Lower lobe of right lung (tissue), 2 donors: ENCODE measurements at regions not wholly inside any gene's neighbourhood (a gene's known extent, or its start where the extent isn't known, plus 50 kb on each side); places are given as distances from the start of the nearest gene placed in this dataset.

Experiments used
- ATAC-seq, 2 donors: fragments of 200-7000 bp; cut with Tn5 transposase; one replicate each; pipeline ENCODE4 v1.9.1; 2020 to 2022; ENCODE audit warnings: mild to moderate bottlenecking in 2 of 2, moderate library complexity in 2 of 2
- DNase-seq: peaks from one replicate; pipeline ENCODE4 v3.0.0-alpha.2; 2020
- H3K27ac ChIP-seq: fragments of 200-600 bp; one replicate; pipeline ENCODE4 v1.8.0; 2022
- H3K27me3 ChIP-seq: fragments of 200-600 bp; one replicate; pipeline ENCODE4 v1.8.0; 2022; ENCODE audit warnings: low read depth
- H3K36me3 ChIP-seq: fragments of 200-600 bp; one replicate; pipeline ENCODE4 v1.8.0; 2022; ENCODE audit warnings: mild to moderate bottlenecking
- H3K4me1 ChIP-seq: fragments of 200-600 bp; one replicate; pipeline ENCODE4 v1.8.0; 2022
- H3K4me3 ChIP-seq: fragments of 200-600 bp; one replicate; pipeline ENCODE4 v1.8.0; 2022; ENCODE audit warnings: mild to moderate bottlenecking
- H3K9me3 ChIP-seq: fragments of 200-600 bp; one replicate; pipeline ENCODE4 v1.8.0; 2022
- intact Hi-C: fragments of 100-400 bp; cut with DNase I; formaldehyde crosslinking; loops from one replicate; pipeline ENCODE4 v1.11.0; 2022
- TF ChIP-seq, protein P1 (sequence below): fragments of 200-600 bp; IDR thresholded peaks from one replicate; pipeline ENCODE4 v1.8.0; 2022; ENCODE audit warnings: antibody characterized with exemption, mild to moderate bottlenecking
- donor health status: DM: no; HTN: yes; CAD: no; lungs with severe emphysema.

DNA sequence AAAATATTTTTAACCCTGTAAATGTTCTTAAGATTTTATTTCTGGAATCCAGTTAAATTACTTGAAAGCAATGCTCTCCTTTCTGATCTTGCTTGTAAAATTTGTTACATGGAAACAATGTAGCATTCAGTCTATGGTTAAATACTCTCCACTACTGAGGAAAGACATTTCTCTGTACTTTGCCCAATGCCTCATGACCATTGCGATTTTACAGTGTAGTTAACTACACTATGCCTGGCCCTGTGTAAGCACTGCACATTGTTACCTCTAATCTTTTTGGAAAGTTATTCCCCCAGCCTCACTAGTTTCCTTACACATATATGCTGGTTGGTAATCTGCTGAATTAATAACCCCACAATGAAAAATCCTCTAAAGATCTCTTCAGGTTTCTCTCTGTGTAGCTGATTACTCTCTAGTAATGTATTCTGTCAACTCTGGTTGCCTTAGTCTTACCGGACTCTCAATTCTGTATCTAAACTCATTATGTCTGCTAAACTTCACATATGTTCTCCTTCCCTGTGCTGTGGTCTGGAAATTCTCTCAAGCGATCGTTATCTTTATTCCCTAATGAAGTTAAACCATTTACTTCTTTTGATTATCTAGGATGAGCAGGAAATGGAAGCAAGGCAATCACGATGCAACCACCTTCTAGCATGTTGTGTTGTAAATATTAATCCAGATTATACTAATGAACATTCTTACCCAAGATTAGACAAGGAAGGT is 58.7 kb upstream of the TMEM106B start:
- TF ChIP-seq, protein P1, sequence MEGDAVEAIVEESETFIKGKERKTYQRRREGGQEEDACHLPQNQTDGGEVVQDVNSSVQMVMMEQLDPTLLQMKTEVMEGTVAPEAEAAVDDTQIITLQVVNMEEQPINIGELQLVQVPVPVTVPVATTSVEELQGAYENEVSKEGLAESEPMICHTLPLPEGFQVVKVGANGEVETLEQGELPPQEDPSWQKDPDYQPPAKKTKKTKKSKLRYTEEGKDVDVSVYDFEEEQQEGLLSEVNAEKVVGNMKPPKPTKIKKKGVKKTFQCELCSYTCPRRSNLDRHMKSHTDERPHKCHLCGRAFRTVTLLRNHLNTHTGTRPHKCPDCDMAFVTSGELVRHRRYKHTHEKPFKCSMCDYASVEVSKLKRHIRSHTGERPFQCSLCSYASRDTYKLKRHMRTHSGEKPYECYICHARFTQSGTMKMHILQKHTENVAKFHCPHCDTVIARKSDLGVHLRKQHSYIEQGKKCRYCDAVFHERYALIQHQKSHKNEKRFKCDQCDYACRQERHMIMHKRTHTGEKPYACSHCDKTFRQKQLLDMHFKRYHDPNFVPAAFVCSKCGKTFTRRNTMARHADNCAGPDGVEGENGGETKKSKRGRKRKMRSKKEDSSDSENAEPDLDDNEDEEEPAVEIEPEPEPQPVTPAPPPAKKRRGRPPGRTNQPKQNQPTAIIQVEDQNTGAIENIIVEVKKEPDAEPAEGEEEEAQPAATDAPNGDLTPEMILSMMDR: no peak
- Histone ChIP-seq H3K4me1 (no peaks in the 10 kb centered on the region), H3K27me3 (no peaks in the 10 kb centered on the region), H3K36me3 (no peaks in the 10 kb centered on the region), H3K9me3 (no peaks in the 10 kb centered on the region), H3K4me3 (no peak overlapping the region), H3K27ac (no peak overlapping the region)
- no peak for DNase-seq
- ATAC-seq: no peak
- intact Hi-C loops: no loop called here

DNA sequence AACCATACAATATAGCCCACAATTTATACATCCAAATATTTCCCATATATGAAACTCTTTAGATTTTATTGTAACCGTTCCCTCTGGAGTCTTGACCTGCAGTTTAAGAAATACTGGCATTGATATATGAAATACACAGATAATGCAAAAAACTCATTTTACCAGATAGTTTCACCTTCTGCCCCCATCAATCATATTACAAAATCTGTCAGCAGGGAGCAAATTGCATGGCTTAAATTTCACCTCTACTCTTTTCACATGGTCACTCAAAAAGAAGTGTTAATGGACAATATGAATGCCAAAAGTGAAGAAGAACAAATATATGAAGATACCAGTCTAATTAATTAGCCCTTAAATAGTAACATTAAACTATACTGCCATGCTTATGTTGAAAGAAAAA is 57.0 kb upstream of the TMEM106B start:
- no peaks in the 10 kb centered on the region for H3K36me3 ChIP-seq
- intact Hi-C loops: no loop called here
- ATAC-seq (no peak), DNase-seq (no peak)
- H3K9me3 ChIP-seq: no peaks in the 10 kb centered on the region
- TF ChIP-seq, protein P1: no peak
- no peaks in the 10 kb centered on the region for H3K27me3 ChIP-seq
- no peaks in the 10 kb centered on the region for H3K4me1 ChIP-seq
- no peak overlapping the region for H3K4me3 ChIP-seq
- no peak overlapping the region for H3K27ac ChIP-seq

DNA sequence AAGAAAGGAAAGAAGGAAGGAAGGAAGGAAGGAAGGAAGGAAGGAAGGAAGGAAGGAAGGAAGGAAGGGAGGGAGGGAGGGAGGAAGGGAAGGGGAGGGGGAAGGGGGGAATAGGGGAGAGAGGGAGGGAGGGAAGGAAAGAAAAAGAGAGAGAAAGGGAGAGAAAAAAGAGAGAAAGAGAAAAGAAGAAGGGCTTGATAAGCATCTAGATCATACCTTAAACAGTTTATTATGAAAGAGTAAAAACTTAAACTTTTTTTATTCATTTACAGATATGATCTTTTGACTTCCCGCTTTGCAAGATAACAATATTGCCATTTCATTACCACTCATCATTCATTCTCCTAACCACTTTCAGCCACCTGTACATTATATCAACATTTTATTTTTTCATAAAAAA is 53.6 kb upstream of the TMEM106B start:
- Histone ChIP-seq H3K9me3 (no peaks in the 10 kb centered on the region), H3K27me3 (no peaks in the 10 kb centered on the region), H3K27ac (no peak overlapping the region), H3K36me3 (no peaks in the 10 kb centered on the region), H3K4me1 (no peaks in the 10 kb centered on the region), H3K4me3 (no peak overlapping the region)
- ATAC-seq (no peak), DNase-seq (no peak)
- intact Hi-C loops: no loop called here
- TF ChIP-seq, protein P1: no peak

DNA sequence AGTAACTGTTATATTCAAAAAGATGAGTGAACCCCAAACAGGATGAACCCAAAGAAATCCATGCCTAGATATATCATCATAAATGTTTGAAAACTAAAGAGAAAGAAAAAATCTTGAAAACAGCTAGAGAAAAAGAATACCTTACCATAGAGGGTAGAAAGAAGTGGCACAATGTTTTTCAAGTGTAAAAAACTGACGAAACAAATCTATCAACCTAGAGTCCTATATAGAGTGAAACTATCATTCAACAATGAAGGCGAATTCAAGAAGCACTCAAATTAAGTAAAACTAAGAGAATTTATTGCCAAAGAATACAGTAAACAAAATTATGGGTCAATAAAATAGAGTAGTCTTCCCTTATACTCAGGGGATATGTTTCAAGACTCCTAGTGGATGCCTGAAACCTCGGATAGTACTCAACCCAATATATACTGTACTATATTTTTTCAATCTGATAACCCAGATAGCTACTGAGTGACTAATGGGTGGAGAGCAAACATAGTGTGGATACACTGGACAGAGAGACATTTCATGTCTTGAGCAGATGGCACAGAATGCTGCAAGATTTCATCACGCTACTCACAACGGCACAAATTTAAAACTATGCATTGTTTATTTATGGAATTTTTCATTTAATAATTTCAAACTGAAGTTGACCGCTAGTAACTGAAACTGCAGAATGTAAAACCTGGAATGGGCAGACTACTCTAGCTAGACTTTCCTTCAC is 52.6 kb upstream of the TMEM106B start:
- Histone ChIP-seq H3K9me3 (no peaks in the 10 kb centered on the region), H3K27ac (no peak overlapping the region), H3K36me3 (no peaks in the 10 kb centered on the region), H3K27me3 (no peaks in the 10 kb centered on the region), H3K4me3 (no peak overlapping the region), H3K4me1 (no peaks in the 10 kb centered on the region)
- TF ChIP-seq, protein P1: no peak
- no peak for DNase-seq
- intact Hi-C loops: no loop called here
- no peak for ATAC-seq

DNA sequence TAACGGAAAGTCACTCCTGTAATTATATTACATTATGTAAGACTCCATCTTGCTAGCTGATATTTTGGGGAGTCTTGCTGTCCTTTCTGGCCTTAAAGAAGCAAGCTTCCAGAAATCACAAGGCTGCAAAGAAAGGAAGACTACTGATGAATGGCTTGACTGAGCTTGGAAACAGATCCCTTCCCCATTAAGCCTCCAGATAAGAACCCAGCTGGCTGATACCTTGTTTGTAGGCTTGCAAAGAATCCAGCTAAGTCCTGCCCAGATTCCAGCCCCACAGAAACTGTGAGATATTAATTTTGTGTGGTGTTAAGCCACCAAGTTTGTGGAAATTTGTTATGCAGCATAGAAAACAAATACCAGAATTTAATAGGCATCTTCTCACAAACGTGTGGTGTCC is 49.9 kb upstream of the TMEM106B start:
- intact Hi-C loops: no loop called here

More for the DNA sequence above, 49.9 kb upstream of the TMEM106B start:
- TF ChIP-seq, protein P1: no peak
- no peaks in the 10 kb centered on the region for H3K27me3 ChIP-seq
- no peaks in the 10 kb centered on the region for H3K4me1 ChIP-seq
- H3K9me3 ChIP-seq: no peaks in the 10 kb centered on the region
- DNase-seq (no peak), ATAC-seq (no peak)
- no peak overlapping the region for H3K27ac ChIP-seq
- no peak overlapping the region for H3K4me3 ChIP-seq
- no peaks in the 10 kb centered on the region for H3K36me3 ChIP-seq
